ENCODE measurements at regions not wholly inside any gene's neighbourhood (a gene's known extent, or its start where the extent isn't known, plus 50 kb on each side); places are given as distances from the start of the nearest gene placed in this dataset.

DNA sequence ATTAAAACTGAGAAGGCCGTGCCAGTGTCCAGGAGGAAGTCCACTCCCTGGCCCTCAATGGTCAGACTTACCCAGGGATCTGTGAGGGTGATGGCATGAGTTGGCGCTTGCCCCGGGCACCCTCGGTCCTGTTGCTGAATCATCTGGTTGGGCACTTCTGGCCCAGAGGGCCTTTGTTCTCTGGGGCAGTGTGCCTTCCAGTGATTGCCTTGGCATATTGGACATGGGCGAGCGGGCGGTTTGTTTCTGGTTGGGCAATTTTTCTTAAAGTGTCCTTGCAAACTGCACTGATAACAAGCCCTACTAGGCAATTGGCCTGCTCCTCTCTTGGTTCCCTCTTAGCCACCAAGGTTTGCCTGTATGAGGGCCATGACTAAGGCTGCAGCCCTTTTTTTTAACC lies 69.5 kb upstream of the ZDHHC17 start (continued):
- TF ChIP-seq, protein P1, sequence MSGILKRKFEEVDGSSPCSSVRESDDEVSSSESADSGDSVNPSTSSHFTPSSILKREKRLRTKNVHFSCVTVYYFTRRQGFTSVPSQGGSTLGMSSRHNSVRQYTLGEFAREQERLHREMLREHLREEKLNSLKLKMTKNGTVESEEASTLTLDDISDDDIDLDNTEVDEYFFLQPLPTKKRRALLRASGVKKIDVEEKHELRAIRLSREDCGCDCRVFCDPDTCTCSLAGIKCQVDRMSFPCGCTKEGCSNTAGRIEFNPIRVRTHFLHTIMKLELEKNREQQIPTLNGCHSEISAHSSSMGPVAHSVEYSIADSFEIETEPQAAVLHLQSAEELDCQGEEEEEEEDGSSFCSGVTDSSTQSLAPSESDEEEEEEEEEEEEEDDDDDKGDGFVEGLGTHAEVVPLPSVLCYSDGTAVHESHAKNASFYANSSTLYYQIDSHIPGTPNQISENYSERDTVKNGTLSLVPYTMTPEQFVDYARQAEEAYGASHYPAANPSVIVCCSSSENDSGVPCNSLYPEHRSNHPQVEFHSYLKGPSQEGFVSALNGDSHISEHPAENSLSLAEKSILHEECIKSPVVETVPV (CRISPR knock-in tag; IDR thresholded peaks at IDR 0.05) = no peak
- TF ChIP-seq ZC3H10 (CRISPR knock-in tag; IDR thresholded peaks at IDR 0.05) = no peak
- TF ChIP-seq ESRRG (CRISPR knock-in tag; IDR thresholded peaks at IDR 0.05) = no peak
- TF ChIP-seq ZNF8 (CRISPR knock-in tag; IDR thresholded peaks at IDR 0.05) = no peak
- no peak for TF ChIP-seq ZNF70 (CRISPR knock-in tag; IDR thresholded peaks at IDR 0.05)
- TF ChIP-seq, protein P2, sequence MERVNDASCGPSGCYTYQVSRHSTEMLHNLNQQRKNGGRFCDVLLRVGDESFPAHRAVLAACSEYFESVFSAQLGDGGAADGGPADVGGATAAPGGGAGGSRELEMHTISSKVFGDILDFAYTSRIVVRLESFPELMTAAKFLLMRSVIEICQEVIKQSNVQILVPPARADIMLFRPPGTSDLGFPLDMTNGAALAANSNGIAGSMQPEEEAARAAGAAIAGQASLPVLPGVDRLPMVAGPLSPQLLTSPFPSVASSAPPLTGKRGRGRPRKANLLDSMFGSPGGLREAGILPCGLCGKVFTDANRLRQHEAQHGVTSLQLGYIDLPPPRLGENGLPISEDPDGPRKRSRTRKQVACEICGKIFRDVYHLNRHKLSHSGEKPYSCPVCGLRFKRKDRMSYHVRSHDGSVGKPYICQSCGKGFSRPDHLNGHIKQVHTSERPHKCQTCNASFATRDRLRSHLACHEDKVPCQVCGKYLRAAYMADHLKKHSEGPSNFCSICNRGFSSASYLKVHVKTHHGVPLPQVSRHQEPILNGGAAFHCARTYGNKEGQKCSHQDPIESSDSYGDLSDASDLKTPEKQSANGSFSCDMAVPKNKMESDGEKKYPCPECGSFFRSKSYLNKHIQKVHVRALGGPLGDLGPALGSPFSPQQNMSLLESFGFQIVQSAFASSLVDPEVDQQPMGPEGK (CRISPR knock-in tag; IDR thresholded peaks at IDR 0.05; ENCODE audit: borderline replicate concordance) = no peak
- no peak for TF ChIP-seq PPARA (CRISPR knock-in tag; IDR thresholded peaks at IDR 0.05; ENCODE audit: borderline replicate concordance)
- no peak for TF ChIP-seq TOX (CRISPR knock-in tag; IDR thresholded peaks at IDR 0.05; ENCODE audit: borderline replicate concordance)

DNA sequence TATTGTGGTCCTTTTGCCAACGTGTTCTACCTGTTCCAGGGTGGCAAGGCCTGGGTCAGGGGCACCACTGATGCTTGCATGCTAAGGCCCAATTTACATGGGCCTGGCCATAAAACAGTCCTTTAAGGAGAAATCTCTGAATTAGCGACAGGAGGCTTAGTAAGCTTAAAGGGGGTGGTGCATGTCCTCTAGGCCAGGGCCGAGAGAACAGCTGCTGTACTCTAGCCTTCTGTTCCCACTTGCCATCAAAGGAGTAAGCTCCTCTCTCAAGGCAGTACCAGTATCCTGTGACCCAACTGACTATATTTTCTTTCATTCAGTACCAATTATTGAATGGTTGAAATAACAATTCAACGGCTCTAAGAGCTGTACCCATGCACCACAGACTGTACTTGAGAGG lies 67.7 kb upstream of the ZDHHC17 start:
- TF ChIP-seq GLIS3 (CRISPR knock-in tag; IDR thresholded peaks at IDR 0.05) (no peak), ESRRG (CRISPR knock-in tag; IDR thresholded peaks at IDR 0.05) (no peak), ZNF565 (CRISPR knock-in tag; conservative IDR thresholded peaks at IDR 0.05; ENCODE audit: low read depth) (no peak), TOX (CRISPR knock-in tag; IDR thresholded peaks at IDR 0.05; ENCODE audit: borderline replicate concordance) (no peak)
- TF ChIP-seq, protein P3, sequence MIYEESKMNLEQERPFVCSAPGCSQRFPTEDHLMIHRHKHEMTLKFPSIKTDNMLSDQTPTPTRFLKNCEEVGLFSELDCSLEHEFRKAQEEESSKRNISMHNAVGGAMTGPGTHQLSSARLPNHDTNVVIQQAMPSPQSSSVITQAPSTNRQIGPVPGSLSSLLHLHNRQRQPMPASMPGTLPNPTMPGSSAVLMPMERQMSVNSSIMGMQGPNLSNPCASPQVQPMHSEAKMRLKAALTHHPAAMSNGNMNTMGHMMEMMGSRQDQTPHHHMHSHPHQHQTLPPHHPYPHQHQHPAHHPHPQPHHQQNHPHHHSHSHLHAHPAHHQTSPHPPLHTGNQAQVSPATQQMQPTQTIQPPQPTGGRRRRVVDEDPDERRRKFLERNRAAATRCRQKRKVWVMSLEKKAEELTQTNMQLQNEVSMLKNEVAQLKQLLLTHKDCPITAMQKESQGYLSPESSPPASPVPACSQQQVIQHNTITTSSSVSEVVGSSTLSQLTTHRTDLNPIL (CRISPR knock-in tag; IDR thresholded peaks at IDR 0.05; ENCODE audit: low read depth) = no peak
- no peak for ATAC-seq

DNA sequence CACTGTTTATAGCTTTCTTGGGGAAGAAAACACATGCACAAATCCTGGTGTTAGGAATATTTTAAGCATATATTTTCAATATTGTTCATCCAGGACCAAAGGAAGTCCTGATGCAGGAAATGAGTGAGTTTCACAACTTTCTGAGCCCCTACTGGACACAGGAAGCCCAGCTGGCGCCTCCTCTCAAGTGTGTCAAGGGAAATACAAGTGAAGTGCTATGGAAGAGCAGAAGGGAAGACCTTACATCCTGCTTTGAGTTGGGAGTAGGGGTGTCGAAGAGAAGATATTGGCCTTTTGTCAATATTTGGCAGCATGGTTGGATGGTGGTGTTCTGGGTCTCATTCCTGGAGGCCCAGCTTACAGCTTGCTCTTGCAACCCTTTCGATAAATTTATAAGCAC lies 66.1 kb upstream of the ZDHHC17 start:
- no peak for ATAC-seq
- TF ChIP-seq PPARA (CRISPR knock-in tag; IDR thresholded peaks at IDR 0.05; ENCODE audit: borderline replicate concordance) (no peak), ZFP30 (CRISPR knock-in tag; IDR thresholded peaks at IDR 0.05) (no peak), ZFP3 (CRISPR knock-in tag; IDR thresholded peaks at IDR 0.05) (no peak), TOX (CRISPR knock-in tag; IDR thresholded peaks at IDR 0.05; ENCODE audit: borderline replicate concordance) (no peak), RARB (CRISPR knock-in tag; IDR thresholded peaks at IDR 0.05) (no peak), TCF4 (CRISPR knock-in tag; IDR thresholded peaks at IDR 0.05; ENCODE audit: borderline replicate concordance) (no peak), SNAI2 (CRISPR knock-in tag; IDR thresholded peaks at IDR 0.05) (no peak), ISL1 (CRISPR knock-in tag; IDR thresholded peaks at IDR 0.05) (no peak), ZC3H10 (CRISPR knock-in tag; IDR thresholded peaks at IDR 0.05) (no peak), ESRRG (CRISPR knock-in tag; IDR thresholded peaks at IDR 0.05) (no peak), BACH2 (CRISPR knock-in tag; IDR thresholded peaks at IDR 0.05; ENCODE audit: borderline replicate concordance) (no peak)
- TF ChIP-seq, protein P4, sequence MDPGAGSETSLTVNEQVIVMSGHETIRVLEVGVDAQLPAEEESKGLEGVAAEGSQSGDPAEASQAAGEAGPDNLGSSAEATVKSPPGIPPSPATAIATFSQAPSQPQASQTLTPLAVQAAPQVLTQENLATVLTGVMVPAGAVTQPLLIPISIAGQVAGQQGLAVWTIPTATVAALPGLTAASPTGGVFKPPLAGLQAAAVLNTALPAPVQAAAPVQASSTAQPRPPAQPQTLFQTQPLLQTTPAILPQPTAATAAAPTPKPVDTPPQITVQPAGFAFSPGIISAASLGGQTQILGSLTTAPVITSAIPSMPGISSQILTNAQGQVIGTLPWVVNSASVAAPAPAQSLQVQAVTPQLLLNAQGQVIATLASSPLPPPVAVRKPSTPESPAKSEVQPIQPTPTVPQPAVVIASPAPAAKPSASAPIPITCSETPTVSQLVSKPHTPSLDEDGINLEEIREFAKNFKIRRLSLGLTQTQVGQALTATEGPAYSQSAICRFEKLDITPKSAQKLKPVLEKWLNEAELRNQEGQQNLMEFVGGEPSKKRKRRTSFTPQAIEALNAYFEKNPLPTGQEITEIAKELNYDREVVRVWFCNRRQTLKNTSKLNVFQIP (CRISPR knock-in tag; IDR thresholded peaks at IDR 0.05; ENCODE audit: borderline replicate concordance, low read depth) = no peak
- TF ChIP-seq, protein P5, sequence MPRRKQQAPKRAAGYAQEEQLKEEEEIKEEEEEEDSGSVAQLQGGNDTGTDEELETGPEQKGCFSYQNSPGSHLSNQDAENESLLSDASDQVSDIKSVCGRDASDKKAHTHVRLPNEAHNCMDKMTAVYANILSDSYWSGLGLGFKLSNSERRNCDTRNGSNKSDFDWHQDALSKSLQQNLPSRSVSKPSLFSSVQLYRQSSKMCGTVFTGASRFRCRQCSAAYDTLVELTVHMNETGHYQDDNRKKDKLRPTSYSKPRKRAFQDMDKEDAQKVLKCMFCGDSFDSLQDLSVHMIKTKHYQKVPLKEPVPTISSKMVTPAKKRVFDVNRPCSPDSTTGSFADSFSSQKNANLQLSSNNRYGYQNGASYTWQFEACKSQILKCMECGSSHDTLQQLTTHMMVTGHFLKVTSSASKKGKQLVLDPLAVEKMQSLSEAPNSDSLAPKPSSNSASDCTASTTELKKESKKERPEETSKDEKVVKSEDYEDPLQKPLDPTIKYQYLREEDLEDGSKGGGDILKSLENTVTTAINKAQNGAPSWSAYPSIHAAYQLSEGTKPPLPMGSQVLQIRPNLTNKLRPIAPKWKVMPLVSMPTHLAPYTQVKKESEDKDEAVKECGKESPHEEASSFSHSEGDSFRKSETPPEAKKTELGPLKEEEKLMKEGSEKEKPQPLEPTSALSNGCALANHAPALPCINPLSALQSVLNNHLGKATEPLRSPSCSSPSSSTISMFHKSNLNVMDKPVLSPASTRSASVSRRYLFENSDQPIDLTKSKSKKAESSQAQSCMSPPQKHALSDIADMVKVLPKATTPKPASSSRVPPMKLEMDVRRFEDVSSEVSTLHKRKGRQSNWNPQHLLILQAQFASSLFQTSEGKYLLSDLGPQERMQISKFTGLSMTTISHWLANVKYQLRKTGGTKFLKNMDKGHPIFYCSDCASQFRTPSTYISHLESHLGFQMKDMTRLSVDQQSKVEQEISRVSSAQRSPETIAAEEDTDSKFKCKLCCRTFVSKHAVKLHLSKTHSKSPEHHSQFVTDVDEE (CRISPR knock-in tag; IDR thresholded peaks at IDR 0.05) = no peak
- TF ChIP-seq, protein P1 (CRISPR knock-in tag; IDR thresholded peaks at IDR 0.05) = no peak
- TF ChIP-seq, protein P3 (CRISPR knock-in tag; IDR thresholded peaks at IDR 0.05; ENCODE audit: low read depth) = no peak
